MCF 10A (cell line): ENCODE measurements at regions not wholly inside any gene's neighbourhood (a gene's known extent, or its start where the extent isn't known, plus 50 kb on each side); places are given as distances from the start of the nearest gene placed in this dataset.

Experiments used
- BruUV-seq: library from RNA; stranded (reverse); fragments of 400-500 nt; replicated peaks from 2 replicates; lab custom pipeline; 2021; lab: Mats Ljungman, UMichigan
- CTCF ChIA-PET: fragments of 300-600 bp; sonication (Branson Sonifier 250); formaldehyde crosslinking; extraction: SDS; loops from one replicate; lab custom pipeline; 2021; ENCODE audit warnings: antibody characterized with exemption, inconsistent platforms; lab: Yijun Ruan, JAX
- POLR2A ChIA-PET: fragments of 300-600, 350-650 bp; sonication (Branson Sonifier 250); formaldehyde crosslinking; extraction: SDS; loops from one replicate; lab custom pipeline; 2020; ENCODE audit warnings: antibody characterized with exemption, inconsistent platforms; lab: Yijun Ruan, JAX
- DNase-seq: peaks from one replicate; pipeline ENCODE4 v3.0.0-alpha.2; 2018; ENCODE audit not compliant: unreplicated experiment
- H3K27ac Mint-ChIP-seq: one replicate; pipeline ENCODE4 v1.8.0; 2022; ENCODE audit warnings: mild to moderate bottlenecking, low read depth, mixed read lengths; ENCODE audit not compliant: unreplicated experiment
- H3K27me3 Mint-ChIP-seq: one replicate; pipeline ENCODE4 v1.8.0; 2022; ENCODE audit warnings: mixed read lengths; ENCODE audit not compliant: insufficient read depth, unreplicated experiment
- H3K36me3 Mint-ChIP-seq: one replicate; pipeline ENCODE4 v1.8.0; 2022; ENCODE audit warnings: mild to moderate bottlenecking, moderate library complexity, mixed read lengths; ENCODE audit not compliant: insufficient read depth, unreplicated experiment
- H3K4me1 Mint-ChIP-seq: one replicate; pipeline ENCODE4 v1.8.0; 2022; ENCODE audit warnings: mixed read lengths; ENCODE audit not compliant: insufficient read depth, unreplicated experiment
- H3K4me3 Mint-ChIP-seq: one replicate; pipeline ENCODE4 v1.8.0; 2022; ENCODE audit warnings: mild to moderate bottlenecking, moderate library complexity, mixed read lengths; ENCODE audit not compliant: unreplicated experiment
- H3K9me3 Mint-ChIP-seq: one replicate; pipeline ENCODE4 v1.8.0; 2022; ENCODE audit warnings: mixed read lengths; ENCODE audit not compliant: unreplicated experiment
- CTCF ChIP-seq: fragments of 200-600 bp; IDR thresholded peaks from one replicate; pipeline ENCODE4 v1.8.0; 2022; ENCODE audit warnings: antibody characterized with exemption, mild to moderate bottlenecking; ENCODE audit not compliant: unreplicated experiment
- intact Hi-C: fragments of 100-400 bp; cut with micrococcal nuclease; formaldehyde crosslinking; loops from 2 replicates; pipeline ENCODE4 v1.14.1; 2022

- no TSS peak for BruUV-seq
- POLR2A ChIA-PET, result interaction anchor here (0.7 to 0.8 kb wide), 3 partner anchors 14 to 598 kb away, joined by 3 to 4 read pairs (median 3); no protein-coding TSS in a partner anchor
- intact Hi-C loops, result loop anchor here (1.0 to 10.0 kb wide), 8 partner anchors 75 to 1868 kb away; no protein-coding TSS in a partner anchor
Measured at GRCh38 chr2:39913648-39914461, 134.8 kb upstream of the THUMPD2 start.

GRCh38 chr2:39902103-39902502 is 123.0 kb upstream of the THUMPD2 start:
- Mint-ChIP-seq H3K27ac (no peak overlapping the region), H3K9me3 (no peaks in the 10 kb centered on the region), H3K27me3 (peaks cover under 1% of the 10 kb centered on the region), H3K36me3 (no peaks in the 10 kb centered on the region), H3K4me1 (no peaks in the 10 kb centered on the region), H3K4me3 (no peak overlapping the region)
- CTCF ChIA-PET, result no interaction called here
- TF ChIP-seq CTCF, result no peak
- intact Hi-C loops, result no loop called here
- DNase-seq, result peak; percentile 23
- no TSS peak for BruUV-seq
- POLR2A ChIA-PET, result no interaction called here

More at GRCh38 chr2:39913648-39914461, 134.8 kb upstream of the THUMPD2 start:
- Mint-ChIP-seq H3K9me3 (no peaks in the 10 kb centered on the region), H3K36me3 (peaks cover 5% of the 10 kb centered on the region), H3K4me1 (peaks cover 7% of the 10 kb centered on the region), H3K4me3 (no peak overlapping the region), H3K27me3 (peaks cover 9% of the 10 kb centered on the region), H3K27ac (no peak overlapping the region)
- peak; percentile 79 for DNase-seq
- TF ChIP-seq CTCF, result peak; percentile 76
- CTCF ChIA-PET, result interaction anchor here (0.6 to 6.9 kb wide), 29 partner anchors 9 to 1870 kb away, joined by 3 to 95 read pairs (median 4); no protein-coding TSS in a partner anchor

GRCh38 chr2:39898934-39899333 is 119.9 kb upstream of the THUMPD2 start:
- DNase-seq, result no peak
- intact Hi-C loops, result no loop called here
- Mint-ChIP-seq H3K9me3 (no peaks in the 10 kb centered on the region), H3K4me1 (no peaks in the 10 kb centered on the region), H3K27me3 (no peaks in the 10 kb centered on the region), H3K36me3 (no peaks in the 10 kb centered on the region), H3K4me3 (no peak overlapping the region), H3K27ac (no peak overlapping the region)
- no peak for TF ChIP-seq CTCF
- ChIA-PET CTCF (interaction anchor here (0.7 to 0.9 kb wide), 2 partner anchors 13 to 24 kb away, joined by 4 read pairs; no protein-coding TSS in a partner anchor), POLR2A (no interaction called here)
- BruUV-seq, result no TSS peak

GRCh38 chr2:39897273-39897672 is 118.2 kb upstream of the THUMPD2 start:
- CTCF ChIA-PET, result no interaction called here
- Mint-ChIP-seq H3K27me3 (no peaks in the 10 kb centered on the region), H3K4me3 (no peak overlapping the region), H3K4me1 (no peaks in the 10 kb centered on the region), H3K9me3 (no peaks in the 10 kb centered on the region), H3K36me3 (no peaks in the 10 kb centered on the region), H3K27ac (no peak overlapping the region)
- intact Hi-C loops, result no loop called here
- no peak for DNase-seq
- no TSS peak for BruUV-seq
- POLR2A ChIA-PET, result no interaction called here
- TF ChIP-seq CTCF, result no peak
